ENCODE measurements at regions not wholly inside any gene's neighbourhood (a gene's known extent, or its start where the extent isn't known, plus 50 kb on each side); places are given as distances from the start of the nearest gene placed in this dataset.

DNA sequence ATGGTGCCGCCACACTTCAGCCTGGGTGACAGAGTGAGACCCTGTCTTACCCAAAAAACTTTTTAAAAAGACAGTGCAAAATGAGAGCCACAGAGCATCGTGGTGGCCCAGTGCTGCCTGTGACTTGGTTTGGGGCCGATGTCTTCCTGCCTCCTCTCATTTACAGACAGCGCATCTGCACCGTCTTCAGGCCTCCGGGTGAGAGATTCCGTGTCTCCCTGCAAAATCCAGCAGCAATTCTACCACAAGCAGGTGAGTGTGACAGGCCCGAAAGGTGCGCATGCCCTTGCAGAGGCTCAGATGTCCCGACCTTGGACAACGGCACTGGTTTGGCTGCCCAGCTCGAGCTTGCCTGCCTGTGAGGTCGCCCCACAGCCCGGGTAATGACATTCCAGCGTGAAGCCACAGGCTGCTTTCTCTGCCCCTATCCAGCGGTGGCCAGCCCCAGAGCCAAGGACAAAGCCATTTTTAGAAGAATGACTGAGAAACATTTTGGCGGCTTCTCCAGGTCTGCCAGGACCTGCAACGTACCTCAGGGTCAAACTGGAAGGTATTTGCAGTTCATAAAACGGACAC lies 70.3 kb upstream of the RFLNA start:
- TF ChIP-seq, protein P1, sequence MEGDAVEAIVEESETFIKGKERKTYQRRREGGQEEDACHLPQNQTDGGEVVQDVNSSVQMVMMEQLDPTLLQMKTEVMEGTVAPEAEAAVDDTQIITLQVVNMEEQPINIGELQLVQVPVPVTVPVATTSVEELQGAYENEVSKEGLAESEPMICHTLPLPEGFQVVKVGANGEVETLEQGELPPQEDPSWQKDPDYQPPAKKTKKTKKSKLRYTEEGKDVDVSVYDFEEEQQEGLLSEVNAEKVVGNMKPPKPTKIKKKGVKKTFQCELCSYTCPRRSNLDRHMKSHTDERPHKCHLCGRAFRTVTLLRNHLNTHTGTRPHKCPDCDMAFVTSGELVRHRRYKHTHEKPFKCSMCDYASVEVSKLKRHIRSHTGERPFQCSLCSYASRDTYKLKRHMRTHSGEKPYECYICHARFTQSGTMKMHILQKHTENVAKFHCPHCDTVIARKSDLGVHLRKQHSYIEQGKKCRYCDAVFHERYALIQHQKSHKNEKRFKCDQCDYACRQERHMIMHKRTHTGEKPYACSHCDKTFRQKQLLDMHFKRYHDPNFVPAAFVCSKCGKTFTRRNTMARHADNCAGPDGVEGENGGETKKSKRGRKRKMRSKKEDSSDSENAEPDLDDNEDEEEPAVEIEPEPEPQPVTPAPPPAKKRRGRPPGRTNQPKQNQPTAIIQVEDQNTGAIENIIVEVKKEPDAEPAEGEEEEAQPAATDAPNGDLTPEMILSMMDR (optimal IDR thresholded peaks at IDR 0.05 in 1 of 3, IDR thresholded peaks at IDR 0.05 in 1 of 3, conservative IDR thresholded peaks at IDR 0.05 in 1 of 3; ENCODE audit: extremely low read depth in 1 of 3, insufficient read depth in 2 of 3, low read length in 3 of 3), result no peak
- no peak for TF ChIP-seq EZH2 (IDR thresholded peaks at IDR 0.05; ENCODE audit: low read length)

Data from keratinocyte (primary cell).